IMR-90 (cell line): ENCODE measurements at regions not wholly inside any gene's neighbourhood (a gene's known extent, or its start where the extent isn't known, plus 50 kb on each side); places are given as distances from the start of the nearest gene placed in this dataset.

ENCODE experiments used
- ATAC-seq: fragments of 200-7000 bp; cut with Tn5 transposase; 2 replicates; pipeline ENCODE4 v1.9.1; 2020; ENCODE audit warnings: low read depth, mild to moderate bottlenecking, moderate library complexity
- BruUV-seq: library from RNA; stranded (reverse); fragments of 400-500 nt; replicated peaks from 2 replicates; lab custom pipeline; 2021; lab: Mats Ljungman, UMichigan
- CTCF ChIA-PET: fragments of 300-600 bp; formaldehyde crosslinking; extraction: SDS; loops from one replicate; lab custom pipeline; 2021; ENCODE audit warnings: antibody characterized with exemption; lab: Yijun Ruan, JAX
- POLR2A ChIA-PET: fragments of 300-600 bp; sonication (Branson Sonifier 250); formaldehyde crosslinking; loops from one replicate; lab custom pipeline; 2022; ENCODE audit warnings: antibody characterized with exemption; ENCODE audit not compliant: unreplicated experiment; lab: Charles Lee
- DNase-seq: peaks from one replicate; pipeline ENCODE4 v3.0.0; 2013
- H2AFZ ChIP-seq: replicated peaks from 2 replicates; pipeline ENCODE3; 2013; ENCODE audit warnings: low read length, mild to moderate bottlenecking; ENCODE audit not compliant: poor library complexity
- H2AK5ac ChIP-seq: 2 replicates; pipeline ENCODE4 v1.6.1; 2013; ENCODE audit warnings: low read depth, low read length, inconsistent platforms
- H2AK9ac ChIP-seq: replicated peaks from 2 replicates; pipeline ENCODE3; 2013; ENCODE audit warnings: mild to moderate bottlenecking, low read depth, low read length, moderate library complexity; ENCODE audit not compliant: poor library complexity
- H2BK120ac ChIP-seq: 2 replicates; pipeline ENCODE4 v1.6.1; 2013; ENCODE audit warnings: low read depth, low read length, inconsistent platforms
- H2BK15ac ChIP-seq: 3 replicates; pipeline ENCODE4 v1.6.1; 2013; ENCODE audit warnings: low read depth, low read length, inconsistent platforms
- H2BK20ac ChIP-seq: 2 replicates; pipeline ENCODE4 v1.6.1; 2013; ENCODE audit warnings: low read depth, mild to moderate bottlenecking, inconsistent platforms, low read length, moderate library complexity
- H2BK5ac ChIP-seq: 2 replicates; pipeline ENCODE4 v1.6.1; 2013; ENCODE audit warnings: mild to moderate bottlenecking, low read depth, low read length, inconsistent platforms; ENCODE audit not compliant: poor library complexity, severe bottlenecking
- H3K14ac ChIP-seq: replicated peaks from 2 replicates; pipeline ENCODE4 v1.6.1; 2013; ENCODE audit warnings: low read depth, low read length, inconsistent platforms
- H3K18ac ChIP-seq: 2 replicates; pipeline ENCODE4 v1.6.1; 2013; ENCODE audit warnings: low read depth, low read length, control low read depth
- H3K23ac ChIP-seq: 2 replicates; pipeline ENCODE4 v1.6.1; 2013; ENCODE audit warnings: low read depth, low read length, inconsistent platforms
- H3K27ac ChIP-seq: 2 replicates; pipeline ENCODE4 v1.5.1; 2013; ENCODE audit warnings: mild to moderate bottlenecking, control low read depth, low read length; ENCODE audit not compliant: insufficient read depth
- H3K27me3 ChIP-seq: 2 replicates; pipeline ENCODE4 v1.6.1; 2013; ENCODE audit warnings: low read length; ENCODE audit not compliant: control insufficient read depth, insufficient read depth
- H3K36me3 ChIP-seq: 2 replicates; pipeline ENCODE4 v1.6.1; 2013; ENCODE audit warnings: low read length, mixed read lengths; ENCODE audit not compliant: control insufficient read depth, insufficient read depth
- H3K4ac ChIP-seq: 2 replicates; pipeline ENCODE4 v1.6.1; 2013; ENCODE audit warnings: low read depth, low read length, inconsistent platforms
- H3K4me1 ChIP-seq: 2 replicates; pipeline ENCODE4 v1.6.1; 2013; ENCODE audit warnings: low read length, mixed read lengths; ENCODE audit not compliant: control insufficient read depth, insufficient read depth
- H3K4me2 ChIP-seq: 2 replicates; pipeline ENCODE4 v1.6.1; 2013; ENCODE audit warnings: low read depth, mild to moderate bottlenecking, control low read depth, low read length, moderate library complexity
- H3K4me3 ChIP-seq: 2 replicates; pipeline ENCODE4 v1.5.1; 2013; ENCODE audit warnings: low read depth, mild to moderate bottlenecking, control low read depth, low read length, moderate library complexity; ENCODE audit not compliant: insufficient read depth
- H3K56ac ChIP-seq: 2 replicates; pipeline ENCODE4 v1.6.1; 2013; ENCODE audit warnings: low read length, inconsistent platforms; ENCODE audit not compliant: insufficient read depth; ENCODE audit errors: extremely low read depth
- H3K79me1 ChIP-seq, 2 experiments: 2 replicates each; pipeline ENCODE4 v1.6.1; 2013; ENCODE audit warnings: low read length in 2 of 2, inconsistent platforms in 1 of 2, low read depth in 1 of 2
- H3K9ac ChIP-seq: 2 replicates; pipeline ENCODE4 v1.6.1; 2013; ENCODE audit warnings: low read depth, low read length, control low read depth
- H3K9me1 ChIP-seq: 2 replicates; pipeline ENCODE4 v1.6.1; 2013; ENCODE audit warnings: low read length, inconsistent platforms; ENCODE audit not compliant: insufficient read depth
- H3K9me3 ChIP-seq: 2 replicates; pipeline ENCODE4 v1.6.1; 2013; ENCODE audit warnings: low read length; ENCODE audit not compliant: control insufficient read depth, insufficient read depth
- H4K20me1 ChIP-seq: 2 replicates; pipeline ENCODE4 v1.6.1; 2013; ENCODE audit warnings: low read length, inconsistent platforms; ENCODE audit not compliant: insufficient read depth
- H4K5ac ChIP-seq: 2 replicates; pipeline ENCODE4 v1.6.1; 2013; ENCODE audit warnings: mild to moderate bottlenecking, low read depth, low read length, control low read depth
- H4K8ac ChIP-seq, 2 experiments: 2 replicates each; pipeline ENCODE4 v1.6.1; 2013; ENCODE audit warnings: low read depth in 2 of 2, low read length in 2 of 2, control low read depth in 1 of 2, inconsistent platforms in 1 of 2
- H4K91ac ChIP-seq: 2 replicates; pipeline ENCODE4 v1.6.1; 2013; ENCODE audit warnings: low read depth, low read length, inconsistent platforms; ENCODE audit not compliant: insufficient read depth
- BHLHE40 ChIP-seq: fragments of 150-350 bp; IDR thresholded peaks from 2 replicates; pipeline ENCODE4 v1.6.1; 2016; ENCODE audit warnings: mild to moderate bottlenecking, low read depth, low read length
- CHD1 ChIP-seq: IDR thresholded peaks from 2 replicates; pipeline ENCODE4 v1.6.1; 2012; ENCODE audit warnings: low read depth, low read length, improper control_type of control experiment
- MAFK ChIP-seq: IDR thresholded peaks from 2 replicates; pipeline ENCODE4 v1.6.1; 2012; ENCODE audit warnings: low read depth, low read length, improper control_type of control experiment
- MAZ ChIP-seq: IDR thresholded peaks from 2 replicates; pipeline ENCODE4 v1.6.1; 2012; ENCODE audit warnings: low read depth, mild to moderate bottlenecking, low read length, improper control_type of control experiment, moderate library complexity, borderline replicate concordance
- POLR2A ChIP-seq: IDR thresholded peaks from 2 replicates; pipeline ENCODE4 v1.6.1; 2012; ENCODE audit warnings: mild to moderate bottlenecking, low read depth, low read length
- SMC3 ChIP-seq: fragments of 150-350 bp; IDR thresholded peaks from 2 replicates; pipeline ENCODE4 v1.6.1; 2016; ENCODE audit warnings: low read depth, mild to moderate bottlenecking, antibody characterized with exemption, low read length, moderate library complexity
- WGBS, 2 experiments: methylation state at CpG; one replicate each; pipeline versions ENCODE4 v1.1.5 to v1.1.7; 2013; ENCODE audit warnings: missing lambda C conversion rate in 2 of 2; ENCODE audit not compliant: insufficient read length in 1 of 2; ENCODE audit errors: extremely low coverage in 2 of 2; 5-methylcytosine and 5-hydroxymethylcytosine counted together
- dilution Hi-C: fragments of 300-500 bp; cut with HindIII; formaldehyde crosslinking; loops from one replicate; pipeline ENCODE4 v1.14.3; 2018; ENCODE audit warnings: low sequenced_read_pairs; ENCODE audit not compliant: unreplicated experiment
- in situ Hi-C: fragments of 300-500 bp; cut with MboI; formaldehyde crosslinking; loops from 3 replicates; pipeline ENCODE4 v1.14.3; 2019; ENCODE audit warnings: low sequenced_read_pairs, inconsistent platforms, mixed read lengths
- intact Hi-C: fragments of 100-400 bp; cut with micrococcal nuclease; formaldehyde crosslinking; loops from 2 replicates; pipeline ENCODE4 v1.10.0; 2022
- TF ChIP-seq, protein P1 (sequence below): fragments of 150-350 bp; IDR thresholded peaks from 2 replicates; pipeline ENCODE4 v1.6.1; 2017; ENCODE audit warnings: mild to moderate bottlenecking, antibody characterized with exemption, low read length, low read depth
- TF ChIP-seq, protein P2 (sequence below): conservative IDR thresholded peaks from 2 replicates; pipeline ENCODE4 v1.5.1; 2012; ENCODE audit warnings: mild to moderate bottlenecking, low read depth, low read length, improper control_type of control experiment
- TF ChIP-seq, protein P3 (sequence below): fragments of 150-350 bp; IDR thresholded peaks from 2 replicates; pipeline ENCODE4 v1.6.1; 2016; ENCODE audit warnings: low read depth, mild to moderate bottlenecking, low read length, moderate library complexity, borderline replicate concordance

DNA sequence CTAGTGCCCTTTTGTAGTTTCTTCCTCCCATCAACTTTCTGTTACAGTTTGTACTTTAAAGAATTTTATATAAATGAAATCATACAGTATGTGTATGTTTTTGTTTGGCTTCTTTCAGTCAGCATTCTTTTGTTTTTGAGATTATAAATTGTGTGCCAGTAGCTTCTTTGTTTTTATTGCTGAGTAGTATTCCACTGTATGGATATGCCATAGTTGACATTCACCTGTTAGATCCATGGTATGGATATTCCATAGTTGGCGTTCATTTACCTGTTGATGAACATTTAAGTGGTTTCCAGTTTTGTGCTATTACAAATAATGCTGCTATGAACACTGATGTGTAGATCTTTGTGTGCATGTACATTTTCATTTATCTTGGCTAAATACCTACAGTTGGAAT, 70.8 kb upstream of the SYPL1 start:
- ATAC-seq (no peak), DNase-seq (no peak)
- no peak overlapping the region for H3K56ac ChIP-seq
- H3K79me1 ChIP-seq, result no peaks in the 10 kb centered on the region
- no peak overlapping the region for H2BK15ac ChIP-seq
- H3K4me2 ChIP-seq, result no peak overlapping the region
- H4K8ac ChIP-seq, result no peak overlapping the region
- H2BK120ac ChIP-seq, result no peak overlapping the region
- no peak overlapping the region for H3K9ac ChIP-seq
- no peaks in the 10 kb centered on the region for H3K36me3 ChIP-seq
- H4K91ac ChIP-seq, result no peak overlapping the region
- H2AK5ac ChIP-seq, result no peak overlapping the region
- BruUV-seq, result no TSS peak
- no peak overlapping the region for H3K4ac ChIP-seq
- WGBS, 2 experiments, result no CpG with 5 or more reads among the region's 1 CpG
- H3K4me1 ChIP-seq, result peaks cover 4% of the 10 kb centered on the region; the same call in 1 of the 2 replicates
- no peak overlapping the region for H2AK9ac ChIP-seq
- H3K27ac ChIP-seq, result no peak overlapping the region
- H3K23ac ChIP-seq, result no peak overlapping the region
- H3K27me3 ChIP-seq, result no peaks in the 10 kb centered on the region
- H3K14ac ChIP-seq, result no peak overlapping the region
- no peak overlapping the region for H3K4me3 ChIP-seq
- no peaks in the 10 kb centered on the region for H4K20me1 ChIP-seq
- TF ChIP-seq BHLHE40, result no peak
- TF ChIP-seq, protein P1, sequence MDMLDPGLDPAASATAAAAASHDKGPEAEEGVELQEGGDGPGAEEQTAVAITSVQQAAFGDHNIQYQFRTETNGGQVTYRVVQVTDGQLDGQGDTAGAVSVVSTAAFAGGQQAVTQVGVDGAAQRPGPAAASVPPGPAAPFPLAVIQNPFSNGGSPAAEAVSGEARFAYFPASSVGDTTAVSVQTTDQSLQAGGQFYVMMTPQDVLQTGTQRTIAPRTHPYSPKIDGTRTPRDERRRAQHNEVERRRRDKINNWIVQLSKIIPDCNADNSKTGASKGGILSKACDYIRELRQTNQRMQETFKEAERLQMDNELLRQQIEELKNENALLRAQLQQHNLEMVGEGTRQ, result no peak
- no peak for TF ChIP-seq CHD1
- TF ChIP-seq, protein P2, sequence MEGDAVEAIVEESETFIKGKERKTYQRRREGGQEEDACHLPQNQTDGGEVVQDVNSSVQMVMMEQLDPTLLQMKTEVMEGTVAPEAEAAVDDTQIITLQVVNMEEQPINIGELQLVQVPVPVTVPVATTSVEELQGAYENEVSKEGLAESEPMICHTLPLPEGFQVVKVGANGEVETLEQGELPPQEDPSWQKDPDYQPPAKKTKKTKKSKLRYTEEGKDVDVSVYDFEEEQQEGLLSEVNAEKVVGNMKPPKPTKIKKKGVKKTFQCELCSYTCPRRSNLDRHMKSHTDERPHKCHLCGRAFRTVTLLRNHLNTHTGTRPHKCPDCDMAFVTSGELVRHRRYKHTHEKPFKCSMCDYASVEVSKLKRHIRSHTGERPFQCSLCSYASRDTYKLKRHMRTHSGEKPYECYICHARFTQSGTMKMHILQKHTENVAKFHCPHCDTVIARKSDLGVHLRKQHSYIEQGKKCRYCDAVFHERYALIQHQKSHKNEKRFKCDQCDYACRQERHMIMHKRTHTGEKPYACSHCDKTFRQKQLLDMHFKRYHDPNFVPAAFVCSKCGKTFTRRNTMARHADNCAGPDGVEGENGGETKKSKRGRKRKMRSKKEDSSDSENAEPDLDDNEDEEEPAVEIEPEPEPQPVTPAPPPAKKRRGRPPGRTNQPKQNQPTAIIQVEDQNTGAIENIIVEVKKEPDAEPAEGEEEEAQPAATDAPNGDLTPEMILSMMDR, result no peak
- no peak for TF ChIP-seq MAFK
- TF ChIP-seq SMC3, result no peak
- TF ChIP-seq POLR2A, result no peak
- no peak for TF ChIP-seq MAZ
- TF ChIP-seq, protein P3, sequence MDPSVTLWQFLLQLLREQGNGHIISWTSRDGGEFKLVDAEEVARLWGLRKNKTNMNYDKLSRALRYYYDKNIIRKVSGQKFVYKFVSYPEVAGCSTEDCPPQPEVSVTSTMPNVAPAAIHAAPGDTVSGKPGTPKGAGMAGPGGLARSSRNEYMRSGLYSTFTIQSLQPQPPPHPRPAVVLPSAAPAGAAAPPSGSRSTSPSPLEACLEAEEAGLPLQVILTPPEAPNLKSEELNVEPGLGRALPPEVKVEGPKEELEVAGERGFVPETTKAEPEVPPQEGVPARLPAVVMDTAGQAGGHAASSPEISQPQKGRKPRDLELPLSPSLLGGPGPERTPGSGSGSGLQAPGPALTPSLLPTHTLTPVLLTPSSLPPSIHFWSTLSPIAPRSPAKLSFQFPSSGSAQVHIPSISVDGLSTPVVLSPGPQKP, result no peak
- no peaks in the 10 kb centered on the region for H3K9me3 ChIP-seq
- H2BK5ac ChIP-seq, result no peak overlapping the region
- intact Hi-C loops (no loop called here), dilution Hi-C loops (no loop called here), in situ Hi-C loops (no loop called here)
- H2AFZ ChIP-seq, result no peak overlapping the region
- ChIA-PET CTCF (no interaction called here), POLR2A (no interaction called here)
- H4K5ac ChIP-seq, result no peak overlapping the region
- H3K18ac ChIP-seq, result no peak overlapping the region
- no peak overlapping the region for H2BK20ac ChIP-seq
- H3K9me1 ChIP-seq, result no peaks in the 10 kb centered on the region
